ENCODE measurements at regions not wholly inside any gene's neighbourhood (a gene's known extent, or its start where the extent isn't known, plus 50 kb on each side); places are given as distances from the start of the nearest gene placed in this dataset.

- Mint-ChIP-seq H3K4me1 (ENCODE audit: low read depth) (no peaks in the 10 kb centered on the region), H3K36me3 (no peaks in the 10 kb centered on the region), H3K27ac (no peak overlapping the region), H3K27me3 (peaks cover 9% of the 10 kb centered on the region), H3K4me3 (no peak overlapping the region), H3K9me3 (peaks cover 4% of the 10 kb centered on the region)
- intact Hi-C loops (cut with micrococcal nuclease), result no loop called here
- no peak for DNase-seq
- ChIA-PET POLR2A (no interaction called here), CTCF (no interaction called here)
Measured at GRCh38 chr12:94806617-94807016, 156.3 kb upstream of the TMCC3 start.

DNA sequence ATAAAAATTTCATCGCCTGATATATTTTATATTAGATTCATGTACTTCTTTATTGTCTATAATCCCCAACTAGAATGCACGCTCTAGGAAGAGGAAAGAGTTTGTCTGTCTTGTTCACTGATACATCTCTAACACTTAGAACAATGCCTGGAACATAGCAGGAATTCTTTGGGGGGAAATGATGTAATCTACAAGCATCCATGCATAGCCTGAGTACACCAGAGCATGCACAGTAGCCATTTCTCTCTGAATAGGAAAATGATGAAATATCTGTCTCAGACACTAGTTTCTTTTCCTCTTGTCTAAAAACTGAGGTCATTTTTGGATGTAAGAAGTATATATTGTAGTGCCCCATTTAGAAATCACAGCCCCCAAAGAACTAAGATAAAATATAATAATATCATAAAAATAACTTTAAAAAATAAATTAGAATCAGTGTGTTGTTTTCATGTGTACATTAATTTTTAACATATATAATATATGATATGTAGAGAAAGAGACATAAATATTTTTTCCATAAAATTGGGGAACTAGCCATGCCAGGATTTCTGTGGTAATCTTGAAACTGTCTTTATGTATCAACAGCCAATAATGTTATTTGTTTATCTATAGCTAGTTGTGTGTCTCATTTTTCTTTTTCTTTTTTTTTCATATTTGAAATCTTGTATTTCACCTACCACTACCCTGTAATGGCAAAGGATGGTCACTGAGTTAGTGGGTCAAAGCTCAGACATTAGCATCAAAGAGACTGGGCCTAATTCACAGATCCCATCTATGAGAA lies 155.6 kb upstream of the TMCC3 start:
- H3K4me1 Mint-ChIP-seq (ENCODE audit: low read depth), result no peaks in the 10 kb centered on the region
- no peaks in the 10 kb centered on the region for H3K9me3 Mint-ChIP-seq
- no peak overlapping the region for H3K4me3 Mint-ChIP-seq
- DNase-seq, result no peak
- ChIA-PET CTCF (no interaction called here), POLR2A (no interaction called here)
- peaks cover 9% of the 10 kb centered on the region for H3K27me3 Mint-ChIP-seq
- H3K36me3 Mint-ChIP-seq, result no peaks in the 10 kb centered on the region
- H3K27ac Mint-ChIP-seq, result no peak overlapping the region
- intact Hi-C loops (cut with micrococcal nuclease), result no loop called here

DNA sequence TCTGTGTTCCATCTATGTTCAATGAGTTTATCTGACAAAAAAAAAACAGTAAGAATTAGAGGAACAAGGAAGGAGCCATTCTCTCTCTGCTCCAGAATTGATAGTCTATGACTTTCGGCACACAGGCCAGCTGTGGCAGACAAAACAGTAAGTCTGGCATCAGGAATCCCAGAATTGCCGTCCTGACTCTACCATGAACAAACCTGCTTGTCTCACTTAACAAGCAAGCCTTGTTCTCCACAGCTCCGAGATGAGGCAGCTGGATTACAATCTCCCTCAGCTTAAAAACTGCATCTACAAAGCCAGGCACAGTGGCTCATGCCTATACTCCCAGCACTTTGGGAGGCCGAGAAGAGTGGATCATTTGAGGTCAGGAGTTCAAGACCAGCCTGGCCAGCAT lies 153.6 kb upstream of the TMCC3 start:
- H3K9me3 Mint-ChIP-seq, result no peaks in the 10 kb centered on the region
- no peaks in the 10 kb centered on the region for H3K36me3 Mint-ChIP-seq
- DNase-seq, result no peak
- no peak overlapping the region for H3K27ac Mint-ChIP-seq
- H3K4me1 Mint-ChIP-seq (ENCODE audit: low read depth), result no peaks in the 10 kb centered on the region
- peaks cover 6% of the 10 kb centered on the region for H3K27me3 Mint-ChIP-seq
- H3K4me3 Mint-ChIP-seq, result no peak overlapping the region
- POLR2A ChIA-PET, result no interaction called here
- intact Hi-C loops (cut with micrococcal nuclease), result no loop called here
- CTCF ChIA-PET, result no interaction called here

- ChIA-PET POLR2A (no interaction called here), CTCF (no interaction called here)
- Mint-ChIP-seq H3K4me1 (ENCODE audit: low read depth) (no peaks in the 10 kb centered on the region), H3K9me3 (no peaks in the 10 kb centered on the region), H3K4me3 (no peak overlapping the region), H3K27ac (no peak overlapping the region), H3K27me3 (peaks cover 6% of the 10 kb centered on the region), H3K36me3 (no peaks in the 10 kb centered on the region)
- DNase-seq, result no peak
- intact Hi-C loops (cut with micrococcal nuclease), result no loop called here
Measured at GRCh38 chr12:94802796-94803195, 152.4 kb upstream of the TMCC3 start.

- no peak overlapping the region for H3K27ac Mint-ChIP-seq
- POLR2A ChIA-PET, result no interaction called here
- H3K9me3 Mint-ChIP-seq, result no peaks in the 10 kb centered on the region
- intact Hi-C loops (cut with micrococcal nuclease), result no loop called here
- peaks cover 4% of the 10 kb centered on the region for H3K27me3 Mint-ChIP-seq
- no peak for DNase-seq
- H3K4me1 Mint-ChIP-seq (ENCODE audit: low read depth), result no peaks in the 10 kb centered on the region
- CTCF ChIA-PET, result no interaction called here
- no peak overlapping the region for H3K4me3 Mint-ChIP-seq
- no peaks in the 10 kb centered on the region for H3K36me3 Mint-ChIP-seq
Measured at GRCh38 chr12:94801745-94802144, 151.4 kb upstream of the TMCC3 start.

GRCh38 chr12:94799136-94799535 lies 148.8 kb upstream of the TMCC3 start:
- Mint-ChIP-seq H3K4me3 (no peak overlapping the region), H3K27ac (no peak overlapping the region), H3K36me3 (no peaks in the 10 kb centered on the region), H3K27me3 (no peaks in the 10 kb centered on the region), H3K9me3 (no peaks in the 10 kb centered on the region), H3K4me1 (ENCODE audit: low read depth) (no peaks in the 10 kb centered on the region)
- ChIA-PET CTCF (no interaction called here), POLR2A (no interaction called here)
- no peak for DNase-seq
- intact Hi-C loops (cut with micrococcal nuclease), result no loop called here

DNA sequence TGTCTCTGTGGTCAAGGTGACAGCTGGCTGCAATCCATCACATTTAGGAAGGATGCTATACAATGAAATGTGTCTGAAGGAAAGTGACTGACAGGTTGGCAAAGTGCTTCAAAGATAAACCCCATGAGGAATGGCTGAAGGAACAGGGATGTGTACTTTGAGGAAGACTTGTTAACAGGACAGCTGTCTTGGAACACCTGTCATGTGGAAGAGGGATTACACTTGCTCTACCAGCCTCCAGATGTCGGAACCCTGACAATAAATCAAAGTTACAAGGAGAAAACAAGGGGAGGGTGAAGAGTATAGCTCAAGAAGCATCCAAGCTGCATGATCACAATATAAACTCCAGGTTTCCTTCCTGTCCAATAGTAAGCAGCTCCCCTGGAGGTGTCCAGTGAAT lies 147.8 kb upstream of the TMCC3 start:
- intact Hi-C loops (cut with micrococcal nuclease), result no loop called here
- Mint-ChIP-seq H3K4me1 (ENCODE audit: low read depth) (no peaks in the 10 kb centered on the region), H3K27me3 (no peaks in the 10 kb centered on the region), H3K36me3 (no peaks in the 10 kb centered on the region), H3K9me3 (no peaks in the 10 kb centered on the region), H3K4me3 (no peak overlapping the region), H3K27ac (no peak overlapping the region)
- POLR2A ChIA-PET, result no interaction called here
- CTCF ChIA-PET, result no interaction called here
- no peak for DNase-seq

- H3K9me3 Mint-ChIP-seq, result no peaks in the 10 kb centered on the region
- H3K27me3 Mint-ChIP-seq, result no peaks in the 10 kb centered on the region
- H3K4me3 Mint-ChIP-seq, result no peak overlapping the region
- H3K36me3 Mint-ChIP-seq, result no peaks in the 10 kb centered on the region
- DNase-seq, result no peak
- ChIA-PET POLR2A (no interaction called here), CTCF (interaction anchor here (0.5 kb wide), 1 partner anchor 1094 kb away, joined by 3 read pairs; no protein-coding TSS in a partner anchor)
- H3K4me1 Mint-ChIP-seq (ENCODE audit: low read depth), result no peaks in the 10 kb centered on the region
- intact Hi-C loops (cut with micrococcal nuclease), result no loop called here
- no peak overlapping the region for H3K27ac Mint-ChIP-seq
Measured at GRCh38 chr12:94795520-94795919, 145.2 kb upstream of the TMCC3 start.

DNA sequence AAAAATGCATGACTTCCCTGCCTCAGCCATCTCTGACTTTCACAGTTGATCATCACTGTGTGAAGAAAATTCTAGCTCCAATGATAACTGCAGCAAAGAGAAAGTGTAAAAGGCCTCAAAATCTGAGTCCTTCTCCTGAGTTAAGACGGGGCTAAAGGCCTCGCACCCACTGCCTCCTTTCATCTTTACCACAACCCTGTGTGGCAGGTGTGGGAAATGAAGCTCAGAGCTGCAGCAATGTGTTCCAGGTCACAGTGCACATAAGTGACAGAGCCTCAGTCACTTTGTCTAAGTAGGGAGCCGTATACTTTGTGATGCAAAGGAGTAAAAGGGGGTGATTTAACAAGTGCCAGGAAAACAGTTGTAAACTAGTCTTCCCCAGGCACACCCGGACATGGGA lies 144.7 kb upstream of the TMCC3 start:
- no peak overlapping the region for H3K4me3 Mint-ChIP-seq
- ChIA-PET CTCF (interaction anchor here (0.5 kb wide), 1 partner anchor 1094 kb away, joined by 3 read pairs; no protein-coding TSS in a partner anchor), POLR2A (no interaction called here)
- H3K36me3 Mint-ChIP-seq, result no peaks in the 10 kb centered on the region
- no peak overlapping the region for H3K27ac Mint-ChIP-seq
- intact Hi-C loops (cut with micrococcal nuclease), result no loop called here
- H3K4me1 Mint-ChIP-seq (ENCODE audit: low read depth), result no peaks in the 10 kb centered on the region
- no peak for DNase-seq
- no peaks in the 10 kb centered on the region for H3K9me3 Mint-ChIP-seq
- H3K27me3 Mint-ChIP-seq, result no peaks in the 10 kb centered on the region

GRCh38 chr12:94793191-94793595 lies 142.8 kb upstream of the TMCC3 start:
- Mint-ChIP-seq H3K36me3 (no peaks in the 10 kb centered on the region), H3K4me1 (ENCODE audit: low read depth) (no peaks in the 10 kb centered on the region), H3K9me3 (no peaks in the 10 kb centered on the region), H3K27ac (no peak overlapping the region), H3K4me3 (no peak overlapping the region), H3K27me3 (no peaks in the 10 kb centered on the region)
- CTCF ChIA-PET, result no interaction called here
- intact Hi-C loops (cut with micrococcal nuclease), result no loop called here
- DNase-seq, result no peak
- POLR2A ChIA-PET, result no interaction called here

DNA sequence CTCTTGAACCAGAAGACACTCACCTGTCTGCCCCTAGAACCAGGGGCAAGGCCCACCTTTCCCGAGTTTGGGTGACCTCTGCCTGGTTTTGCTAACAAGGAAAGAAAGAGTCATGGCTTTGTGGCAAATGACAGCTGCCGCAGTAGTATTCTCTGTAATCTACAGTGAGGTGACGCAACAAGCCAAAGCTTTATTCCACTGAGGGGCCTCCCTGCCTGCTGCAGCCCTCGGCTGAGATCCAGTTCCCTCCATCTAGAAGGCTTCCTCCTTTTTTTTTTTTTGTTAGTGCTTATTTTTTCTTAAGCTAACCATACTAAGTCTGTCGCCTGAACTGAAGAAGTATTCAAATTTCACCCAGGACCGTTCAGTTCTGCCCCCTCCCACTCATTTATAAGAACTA lies 142.3 kb upstream of the TMCC3 start:
- DNase-seq, result no peak
- no peaks in the 10 kb centered on the region for H3K4me1 Mint-ChIP-seq (ENCODE audit: low read depth)
- no peaks in the 10 kb centered on the region for H3K27me3 Mint-ChIP-seq
- no peaks in the 10 kb centered on the region for H3K9me3 Mint-ChIP-seq
- CTCF ChIA-PET, result no interaction called here
- H3K36me3 Mint-ChIP-seq, result no peaks in the 10 kb centered on the region
- no peak overlapping the region for H3K4me3 Mint-ChIP-seq
- intact Hi-C loops (cut with micrococcal nuclease), result no loop called here
- POLR2A ChIA-PET, result no interaction called here
- no peak overlapping the region for H3K27ac Mint-ChIP-seq

DNA sequence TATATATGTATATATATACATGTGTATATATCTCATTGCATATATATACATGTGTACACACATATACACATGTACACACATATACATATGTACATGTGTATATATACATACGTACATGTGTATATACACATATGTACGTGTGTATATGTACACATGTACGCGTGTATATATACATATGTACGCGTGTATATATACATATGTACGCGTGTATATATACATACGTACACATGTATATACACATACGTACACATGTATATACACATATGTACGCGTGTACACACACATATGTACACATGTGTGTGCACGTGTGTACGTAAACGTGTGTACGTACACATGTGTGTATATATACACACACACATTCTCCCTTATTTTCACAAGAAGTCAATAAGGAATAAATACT lies 141.6 kb upstream of the TMCC3 start:
- H3K9me3 Mint-ChIP-seq, result no peaks in the 10 kb centered on the region
- no peaks in the 10 kb centered on the region for H3K36me3 Mint-ChIP-seq
- no peak for DNase-seq
- ChIA-PET POLR2A (no interaction called here), CTCF (no interaction called here)
- H3K4me3 Mint-ChIP-seq, result no peak overlapping the region
- no peaks in the 10 kb centered on the region for H3K27me3 Mint-ChIP-seq
- H3K4me1 Mint-ChIP-seq (ENCODE audit: low read depth), result no peaks in the 10 kb centered on the region
- intact Hi-C loops (cut with micrococcal nuclease), result no loop called here
- H3K27ac Mint-ChIP-seq, result no peak overlapping the region

DNA sequence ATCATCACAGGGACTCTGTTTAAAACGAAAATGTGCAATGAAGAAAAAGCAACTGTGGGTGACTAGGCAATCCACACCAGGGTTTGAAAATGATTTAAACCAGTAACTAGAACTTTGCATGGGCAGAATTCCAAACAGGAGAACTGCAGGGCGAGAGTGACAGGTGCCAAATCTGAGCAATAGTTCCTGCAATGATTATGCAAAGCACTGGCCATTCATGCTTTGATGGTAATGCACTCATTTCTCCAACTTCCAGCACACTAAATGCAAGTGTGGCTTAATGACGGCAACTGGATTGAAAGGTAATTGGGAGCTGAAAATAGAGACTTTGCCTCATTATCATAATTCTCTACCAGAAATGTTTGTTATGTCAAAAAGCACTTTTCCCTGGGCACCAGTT lies 140.5 kb upstream of the TMCC3 start:
- no peaks in the 10 kb centered on the region for H3K4me1 Mint-ChIP-seq (ENCODE audit: low read depth)
- POLR2A ChIA-PET, result no interaction called here
- intact Hi-C loops (cut with micrococcal nuclease), result no loop called here
- DNase-seq, result no peak
- H3K27ac Mint-ChIP-seq, result no peak overlapping the region
- no peaks in the 10 kb centered on the region for H3K36me3 Mint-ChIP-seq
- H3K9me3 Mint-ChIP-seq, result no peaks in the 10 kb centered on the region
- H3K27me3 Mint-ChIP-seq, result no peaks in the 10 kb centered on the region
- H3K4me3 Mint-ChIP-seq, result no peak overlapping the region
- CTCF ChIA-PET, result no interaction called here

Measured in activated CD4-positive, alpha-beta memory T cell treated with anti-CD3 and anti-CD28 coated beads for 36 hours (primary cell).